ENCODE measurements at regions not wholly inside any gene's neighbourhood (a gene's known extent, or its start where the extent isn't known, plus 50 kb on each side); places are given as distances from the start of the nearest gene placed in this dataset.

DNA sequence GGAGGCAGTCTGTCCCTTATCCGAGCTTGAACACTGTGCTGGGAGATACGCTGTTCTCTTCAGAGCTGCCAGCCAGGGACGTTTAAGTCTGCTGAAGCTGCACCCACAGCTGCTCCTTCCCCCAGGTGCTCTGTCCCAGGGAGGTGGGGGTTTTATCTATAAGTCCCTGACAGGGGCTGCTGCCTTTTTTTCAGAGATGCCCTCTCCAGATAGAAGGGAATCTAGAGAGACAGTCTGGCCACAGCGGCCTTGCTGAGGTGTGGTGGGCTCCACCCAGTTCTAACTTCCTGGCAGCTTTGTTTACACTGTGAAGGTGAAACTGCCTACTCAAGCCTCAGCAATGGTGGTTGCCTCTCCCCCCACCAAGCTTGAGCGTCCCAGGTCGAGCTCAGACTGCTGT, 319.9 kb upstream of the GRM7 start:
- Histone ChIP-seq H3K27me3 (ENCODE audit: control insufficient read depth, insufficient read depth) (no peaks in the 10 kb centered on the region), H3K9me3 (ENCODE audit: control insufficient read depth, low read length) (no peaks in the 10 kb centered on the region), H3K4me3 (ENCODE audit: low read length) (no peak overlapping the region), H3K4me1 (ENCODE audit: control insufficient read depth, insufficient read depth, low read length) (no peaks in the 10 kb centered on the region), H3K27ac (ENCODE audit: low read length) (no peak overlapping the region)
- no peak for ATAC-seq
- WGBS = 73% methylated on average over 6 of the region's 6 CpGs
- DNase-seq = no peak
- intact Hi-C loops (cut with DNase I) = no loop called here

DNA sequence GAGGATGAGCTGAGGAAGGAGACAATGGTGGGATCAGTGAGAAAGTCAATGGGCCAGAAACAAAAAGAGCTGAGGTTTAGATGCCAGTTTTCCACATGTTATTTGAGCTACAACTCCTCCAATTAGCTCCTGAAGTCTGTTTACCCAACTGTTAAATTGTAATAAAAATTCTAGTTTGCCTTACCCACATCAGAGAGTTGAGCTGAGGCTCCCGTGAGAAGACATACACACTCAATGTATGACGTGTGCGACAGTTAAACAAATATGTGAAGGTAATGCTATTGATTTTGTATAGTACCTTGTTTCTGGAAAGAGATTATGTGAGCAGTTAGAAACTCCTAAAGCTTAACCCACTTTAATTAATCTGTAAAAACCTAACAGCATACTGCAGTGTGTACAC, 318.1 kb upstream of the GRM7 start:
- no peak overlapping the region for H3K27ac ChIP-seq (ENCODE audit: low read length)
- no peak for DNase-seq
- no peaks in the 10 kb centered on the region for H3K4me1 ChIP-seq (ENCODE audit: control insufficient read depth, insufficient read depth, low read length)
- ATAC-seq = no peak
- no peaks in the 10 kb centered on the region for H3K27me3 ChIP-seq (ENCODE audit: control insufficient read depth, insufficient read depth)
- no peaks in the 10 kb centered on the region for H3K9me3 ChIP-seq (ENCODE audit: control insufficient read depth, low read length)
- no peak overlapping the region for H3K4me3 ChIP-seq (ENCODE audit: low read length)
- 95% methylated on average over 3 of the region's 3 CpGs for WGBS
- intact Hi-C loops (cut with DNase I) = no loop called here

DNA sequence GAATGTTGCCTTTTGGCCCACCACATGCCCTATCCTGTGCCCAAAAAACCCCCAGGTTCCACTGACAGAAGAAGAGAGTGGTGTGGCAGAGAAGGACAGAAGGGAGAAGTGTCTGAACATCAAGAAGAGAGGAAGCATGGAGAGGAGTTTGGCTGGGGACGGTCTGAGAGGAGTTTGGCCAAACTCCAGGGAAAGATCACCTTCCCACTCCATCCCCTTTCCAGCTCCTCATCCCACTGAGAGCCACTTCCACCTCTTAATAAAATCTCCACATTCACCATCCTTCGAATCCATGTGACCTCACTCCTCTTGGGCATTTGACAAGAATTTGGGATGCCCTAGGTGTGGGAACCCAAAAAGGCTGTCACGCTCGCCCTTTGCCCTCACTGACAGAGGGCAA, 311.6 kb upstream of the GRM7 start:
- 79% methylated on average over 4 of the region's 4 CpGs for WGBS
- no peak for ATAC-seq

DNA sequence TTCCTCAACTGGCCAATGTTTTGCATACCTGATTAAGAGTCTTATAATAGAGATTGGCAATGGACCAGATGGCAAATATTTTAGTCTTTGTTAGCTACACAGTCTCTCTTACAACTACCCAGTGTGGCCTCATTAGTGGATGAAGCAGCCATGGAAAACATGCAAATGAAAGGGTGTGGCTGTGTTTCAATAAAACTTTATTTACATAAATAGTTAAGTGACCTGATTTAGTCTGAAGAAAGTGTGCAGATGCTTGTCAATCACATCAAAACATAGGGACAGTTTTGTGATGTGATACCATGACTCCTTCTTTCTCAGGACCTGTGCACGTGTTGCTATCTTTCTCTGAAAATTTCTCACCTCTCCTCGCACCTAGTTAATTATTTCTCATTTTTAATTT, 309.8 kb upstream of the GRM7 start:
- Histone ChIP-seq H3K9me3 (ENCODE audit: control insufficient read depth, low read length) (peaks cover 8% of the 10 kb centered on the region), H3K27me3 (ENCODE audit: control insufficient read depth, insufficient read depth) (no peaks in the 10 kb centered on the region), H3K4me3 (ENCODE audit: low read length) (no peak overlapping the region), H3K27ac (ENCODE audit: low read length) (no peak overlapping the region), H3K4me1 (ENCODE audit: control insufficient read depth, insufficient read depth, low read length) (no peaks in the 10 kb centered on the region)
- intact Hi-C loops (cut with DNase I) = no loop called here
- no peak for DNase-seq
- no peak for ATAC-seq
- WGBS = 60% methylated on average over 2 of the region's 2 CpGs

More for the DNA sequence above, 311.6 kb upstream of the GRM7 start:
- Histone ChIP-seq H3K27ac (ENCODE audit: low read length) (no peak overlapping the region), H3K27me3 (ENCODE audit: control insufficient read depth, insufficient read depth) (no peaks in the 10 kb centered on the region), H3K4me1 (ENCODE audit: control insufficient read depth, insufficient read depth, low read length) (no peaks in the 10 kb centered on the region), H3K4me3 (ENCODE audit: low read length) (no peak overlapping the region), H3K9me3 (ENCODE audit: control insufficient read depth, low read length) (peaks cover 8% of the 10 kb centered on the region)
- intact Hi-C loops (cut with DNase I) = no loop called here
- DNase-seq = no peak

DNA sequence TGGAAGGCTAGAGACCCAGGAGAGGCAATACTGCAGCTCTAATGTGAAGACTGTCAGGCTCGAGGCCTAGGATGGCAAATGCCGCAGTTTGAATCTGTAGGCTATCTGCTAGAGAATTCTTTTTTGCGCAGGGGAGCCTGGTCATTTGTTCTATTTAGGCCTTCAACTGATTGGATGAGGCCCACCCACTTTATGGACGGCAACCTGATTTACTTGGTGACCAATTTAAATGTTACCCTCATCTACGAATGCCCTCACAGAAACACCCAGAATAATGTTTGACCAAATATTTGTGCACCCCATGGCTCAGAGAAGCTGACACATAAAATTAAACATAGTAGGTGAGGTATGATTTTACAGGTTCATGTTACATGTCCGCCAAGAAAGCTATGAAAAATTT, 300.7 kb upstream of the GRM7 start:
- no peak for ATAC-seq
- Histone ChIP-seq H3K27ac (ENCODE audit: low read length) (no peak overlapping the region), H3K9me3 (ENCODE audit: control insufficient read depth, low read length) (no peaks in the 10 kb centered on the region), H3K4me3 (ENCODE audit: low read length) (no peak overlapping the region), H3K27me3 (ENCODE audit: control insufficient read depth, insufficient read depth) (no peaks in the 10 kb centered on the region), H3K4me1 (ENCODE audit: control insufficient read depth, insufficient read depth, low read length) (no peaks in the 10 kb centered on the region)
- 87% methylated on average over 6 of the region's 6 CpGs for WGBS
- intact Hi-C loops (cut with DNase I) = no loop called here
- no peak for DNase-seq

DNA sequence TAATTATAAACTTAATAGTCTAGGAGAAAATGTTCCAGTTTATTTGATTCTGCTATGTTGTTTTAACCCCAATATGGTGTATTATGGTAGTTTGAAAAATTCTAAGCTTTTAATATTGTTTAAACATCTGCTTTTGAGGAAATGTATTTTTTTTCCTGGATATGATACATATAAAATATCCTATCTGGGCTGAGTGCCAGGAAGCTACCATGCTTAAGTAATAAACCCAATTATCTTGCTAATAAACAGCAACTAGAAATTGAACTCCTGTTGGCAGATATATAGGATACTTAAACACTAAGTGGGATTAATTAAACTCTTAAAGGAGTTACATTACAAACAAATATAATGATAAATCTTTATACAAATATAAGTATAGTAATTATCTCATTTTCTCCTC, 293.7 kb upstream of the GRM7 start:
- Histone ChIP-seq H3K4me3 (ENCODE audit: low read length) (no peak overlapping the region), H3K9me3 (ENCODE audit: control insufficient read depth, low read length) (no peaks in the 10 kb centered on the region), H3K27me3 (ENCODE audit: control insufficient read depth, insufficient read depth) (no peaks in the 10 kb centered on the region), H3K27ac (ENCODE audit: low read length) (no peak overlapping the region), H3K4me1 (ENCODE audit: control insufficient read depth, insufficient read depth, low read length) (no peaks in the 10 kb centered on the region)
- no peak for ATAC-seq
- no peak for DNase-seq
- intact Hi-C loops (cut with DNase I) = no loop called here

DNA sequence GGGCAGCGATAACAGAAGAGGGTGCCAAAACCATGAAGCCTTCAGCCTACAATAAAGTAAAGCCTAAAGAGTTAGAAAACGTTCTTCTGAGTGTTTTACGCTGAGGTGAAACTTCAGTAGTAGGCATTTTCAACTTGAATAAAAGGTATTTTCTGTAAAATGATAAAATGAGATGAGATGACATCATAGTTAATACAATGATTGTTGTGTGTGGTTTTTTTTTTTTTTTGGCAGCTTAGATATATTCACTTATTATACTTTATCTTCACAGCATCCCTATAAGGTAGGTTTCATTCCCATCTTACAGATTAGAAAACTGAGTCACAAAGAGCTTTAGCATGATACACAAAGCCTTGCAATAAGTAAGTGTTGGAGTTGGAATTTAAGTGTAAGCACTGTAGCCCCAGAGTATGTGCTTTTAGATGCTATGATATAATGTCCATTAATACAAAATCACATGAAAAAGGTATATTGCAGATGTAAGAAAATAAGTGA, 291.9 kb upstream of the GRM7 start:
- intact Hi-C loops (cut with DNase I) = no loop called here
- no peak for DNase-seq
- WGBS = 74% methylated on average over 3 of the region's 3 CpGs
- no peaks in the 10 kb centered on the region for H3K9me3 ChIP-seq (ENCODE audit: control insufficient read depth, low read length)
- no peak for ATAC-seq
- H3K4me3 ChIP-seq (ENCODE audit: low read length) = no peak overlapping the region
- H3K4me1 ChIP-seq (ENCODE audit: control insufficient read depth, insufficient read depth, low read length) = no peaks in the 10 kb centered on the region
- H3K27ac ChIP-seq (ENCODE audit: low read length) = no peak overlapping the region
- H3K27me3 ChIP-seq (ENCODE audit: control insufficient read depth, insufficient read depth) = no peaks in the 10 kb centered on the region

DNA sequence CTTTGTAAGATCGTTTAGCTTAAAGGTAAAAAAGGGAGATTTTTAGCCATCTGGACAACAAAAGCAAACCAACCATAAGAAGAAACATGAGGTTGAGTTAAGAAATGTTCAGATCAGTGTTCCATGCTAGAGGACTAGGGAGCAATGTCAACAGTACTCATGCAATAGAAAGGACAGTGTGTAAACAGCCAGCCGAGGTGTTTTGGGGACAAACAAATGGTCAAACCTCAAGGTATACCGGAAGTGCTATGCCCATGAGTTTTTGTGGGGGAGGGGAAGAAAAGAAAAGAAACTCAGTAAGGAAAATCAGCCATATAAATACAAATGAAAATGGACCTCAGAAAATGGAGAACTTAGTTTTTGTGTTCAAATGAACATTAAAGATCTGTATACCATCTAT, 289.5 kb upstream of the GRM7 start:
- Histone ChIP-seq H3K27ac (ENCODE audit: low read length) (no peak overlapping the region), H3K4me1 (ENCODE audit: control insufficient read depth, insufficient read depth, low read length) (no peaks in the 10 kb centered on the region), H3K27me3 (ENCODE audit: control insufficient read depth, insufficient read depth) (no peaks in the 10 kb centered on the region), H3K9me3 (ENCODE audit: control insufficient read depth, low read length) (no peaks in the 10 kb centered on the region), H3K4me3 (ENCODE audit: low read length) (no peak overlapping the region)
- DNase-seq = no peak
- WGBS = 80% methylated on average over 3 of the region's 3 CpGs
- no peak for ATAC-seq
- intact Hi-C loops (cut with DNase I) = no loop called here

DNA sequence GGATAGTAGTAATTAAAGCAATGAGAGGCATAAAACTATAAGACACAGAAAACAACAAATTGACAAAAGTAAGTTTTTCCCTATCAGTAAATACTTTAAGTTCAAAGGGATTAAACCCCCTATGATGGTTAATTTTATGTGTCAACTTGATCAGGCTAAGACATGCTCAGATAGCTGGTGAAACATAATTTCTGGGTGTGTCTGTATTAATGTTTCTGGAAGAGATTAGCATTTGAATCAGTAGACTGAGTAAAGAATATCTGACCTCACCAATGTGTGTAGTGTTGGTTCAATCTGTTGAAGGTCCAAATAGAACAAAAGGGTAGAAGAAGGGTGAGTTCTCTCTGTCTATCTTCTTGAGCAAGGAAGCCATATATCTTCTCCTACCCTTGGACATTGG, 283.3 kb upstream of the GRM7 start:
- Histone ChIP-seq H3K4me3 (ENCODE audit: low read length) (no peak overlapping the region), H3K9me3 (ENCODE audit: control insufficient read depth, low read length) (no peaks in the 10 kb centered on the region), H3K27ac (ENCODE audit: low read length) (no peak overlapping the region), H3K27me3 (ENCODE audit: control insufficient read depth, insufficient read depth) (no peaks in the 10 kb centered on the region), H3K4me1 (ENCODE audit: control insufficient read depth, insufficient read depth, low read length) (no peaks in the 10 kb centered on the region)
- ATAC-seq = no peak
- intact Hi-C loops (cut with DNase I) = no loop called here
- no peak for DNase-seq

DNA sequence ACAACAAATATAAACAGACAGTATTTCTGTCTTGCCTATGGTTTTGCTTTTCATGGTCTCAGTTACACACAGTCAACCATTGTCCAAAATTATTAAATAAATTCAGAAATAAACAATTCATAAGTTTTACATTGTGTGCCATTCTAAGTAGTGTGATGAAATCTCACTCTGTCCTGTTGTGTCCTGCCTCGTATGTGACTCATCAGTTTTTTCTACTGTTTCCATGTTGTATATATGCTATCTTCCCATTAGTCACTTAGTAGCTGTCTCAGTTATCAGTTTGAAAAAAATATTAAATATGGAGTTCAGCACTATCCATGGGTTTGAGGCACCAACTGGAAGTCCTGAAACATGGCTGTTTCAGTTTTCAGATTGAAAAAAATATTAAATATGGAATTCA, 282.4 kb upstream of the GRM7 start:
- Histone ChIP-seq H3K4me1 (ENCODE audit: control insufficient read depth, insufficient read depth, low read length) (no peaks in the 10 kb centered on the region), H3K27me3 (ENCODE audit: control insufficient read depth, insufficient read depth) (no peaks in the 10 kb centered on the region), H3K4me3 (ENCODE audit: low read length) (no peak overlapping the region), H3K27ac (ENCODE audit: low read length) (no peak overlapping the region), H3K9me3 (ENCODE audit: control insufficient read depth, low read length) (no peaks in the 10 kb centered on the region)
- no peak for ATAC-seq
- DNase-seq = no peak
- intact Hi-C loops (cut with DNase I) = no loop called here
- 54% methylated on average over 1 of the region's 1 CpG for WGBS

DNA sequence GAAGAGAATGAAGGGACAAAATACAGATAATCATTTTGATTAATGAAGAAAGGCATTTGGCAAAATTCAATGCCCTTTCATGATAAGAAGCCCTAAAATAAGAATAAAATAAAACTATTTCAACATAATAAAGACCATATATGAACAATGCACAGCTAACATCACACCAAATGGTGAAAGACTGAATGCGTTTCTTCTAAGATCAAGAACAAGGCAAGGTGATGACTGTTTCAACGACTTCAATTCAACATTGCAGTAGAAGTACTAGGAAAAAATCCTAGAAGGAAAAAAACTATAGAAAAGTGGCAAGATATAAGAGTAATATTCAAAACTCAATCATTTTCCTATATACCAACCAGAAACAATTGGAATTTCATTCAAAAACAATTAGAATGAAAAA, 280.1 kb upstream of the GRM7 start:
- Histone ChIP-seq H3K27ac (ENCODE audit: low read length) (no peak overlapping the region), H3K4me3 (ENCODE audit: low read length) (no peak overlapping the region), H3K4me1 (ENCODE audit: control insufficient read depth, insufficient read depth, low read length) (no peaks in the 10 kb centered on the region), H3K9me3 (ENCODE audit: control insufficient read depth, low read length) (no peaks in the 10 kb centered on the region), H3K27me3 (ENCODE audit: control insufficient read depth, insufficient read depth) (no peaks in the 10 kb centered on the region)
- no peak for ATAC-seq
- intact Hi-C loops (cut with DNase I) = no loop called here
- WGBS = 56% methylated on average over 2 of the region's 2 CpGs
- DNase-seq = no peak

DNA sequence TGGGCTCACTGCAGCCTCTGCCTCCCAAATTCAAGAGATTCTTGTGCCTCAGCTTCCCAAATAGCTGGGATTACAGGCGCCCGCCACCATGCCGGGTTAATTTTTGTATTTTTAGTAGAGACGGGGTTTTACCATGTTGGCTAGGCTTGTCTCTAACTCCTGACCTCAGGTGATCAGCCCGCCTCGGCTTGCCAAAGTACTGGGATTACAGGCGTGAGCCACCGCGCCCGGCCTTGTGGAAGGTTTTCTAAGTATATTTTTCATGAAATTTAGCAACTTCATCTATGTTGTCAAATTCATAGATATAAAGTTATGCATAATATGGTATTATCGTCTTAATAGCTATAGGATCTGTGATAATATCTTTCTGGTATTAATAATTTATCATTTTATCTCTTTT, 275.6 kb upstream of the GRM7 start:
- H3K4me3 ChIP-seq (ENCODE audit: low read length) = no peak overlapping the region
- no peak for ATAC-seq
- intact Hi-C loops (cut with DNase I) = no loop called here
- no peaks in the 10 kb centered on the region for H3K4me1 ChIP-seq (ENCODE audit: control insufficient read depth, insufficient read depth, low read length)
- WGBS = 91% methylated on average over 11 of the region's 11 CpGs
- no peaks in the 10 kb centered on the region for H3K9me3 ChIP-seq (ENCODE audit: control insufficient read depth, low read length)
- no peak for DNase-seq
- H3K27ac ChIP-seq (ENCODE audit: low read length) = no peak overlapping the region
- H3K27me3 ChIP-seq (ENCODE audit: control insufficient read depth, insufficient read depth) = no peaks in the 10 kb centered on the region

Data from right cardiac atrium (tissue), 5 donors.